GM12865 (cell line): ENCODE measurements at regions not wholly inside any gene's neighbourhood (a gene's known extent, or its start where the extent isn't known, plus 50 kb on each side); places are given as distances from the start of the nearest gene placed in this dataset.

ENCODE experiments used
- DNase-seq: peaks from one replicate; pipeline ENCODE4 v3.0.0; 2010; ENCODE audit warnings: low read depth
- H3K4me3 ChIP-seq: 2 replicates; pipeline ENCODE4 v1.5.1; 2011; ENCODE audit warnings: mild to moderate bottlenecking, low read depth, low read length, control low read depth
- CTCF ChIP-seq: IDR thresholded peaks from 2 replicates; pipeline ENCODE4 v1.5.1; 2011; ENCODE audit warnings: low read length, control low read depth, low read depth, inconsistent platforms; ENCODE audit not compliant: insufficient read depth; ENCODE audit errors: missing control alignments

DNA sequence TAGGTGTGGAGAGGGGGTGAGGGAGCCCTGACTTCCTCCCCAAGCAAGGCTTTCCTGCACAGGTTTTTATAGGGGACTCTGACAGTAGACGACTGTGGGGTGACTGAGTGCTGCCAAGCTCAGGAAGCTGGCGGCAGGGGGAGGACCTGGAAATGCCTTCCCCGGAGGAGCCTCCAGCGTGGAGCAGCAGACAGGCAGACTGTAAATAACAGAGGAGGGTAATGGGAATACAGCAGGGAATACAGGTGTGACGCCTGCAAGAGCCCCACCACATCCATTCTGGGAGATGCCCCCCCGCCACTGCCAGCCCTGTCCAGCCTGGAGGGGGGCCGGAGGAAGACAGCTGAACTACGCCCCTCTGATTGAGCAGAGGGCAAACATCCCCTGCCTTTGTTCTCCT is 190.4 kb downstream of the UQCRFS1 start:
- no peak for DNase-seq
- H3K4me3 ChIP-seq = no peak overlapping the region
- no peak for TF ChIP-seq CTCF

- TF ChIP-seq CTCF = no peak
- H3K4me3 ChIP-seq = no peak overlapping the region
- no peak for DNase-seq
Observed at GRCh38 chr19:29022165-29022564, 190.8 kb downstream of the UQCRFS1 start.

- no peak for DNase-seq
- TF ChIP-seq CTCF = no peak
- H3K4me3 ChIP-seq = no peak overlapping the region
Observed at GRCh38 chr19:29021232-29021916, 191.6 kb downstream of the UQCRFS1 start.

DNA sequence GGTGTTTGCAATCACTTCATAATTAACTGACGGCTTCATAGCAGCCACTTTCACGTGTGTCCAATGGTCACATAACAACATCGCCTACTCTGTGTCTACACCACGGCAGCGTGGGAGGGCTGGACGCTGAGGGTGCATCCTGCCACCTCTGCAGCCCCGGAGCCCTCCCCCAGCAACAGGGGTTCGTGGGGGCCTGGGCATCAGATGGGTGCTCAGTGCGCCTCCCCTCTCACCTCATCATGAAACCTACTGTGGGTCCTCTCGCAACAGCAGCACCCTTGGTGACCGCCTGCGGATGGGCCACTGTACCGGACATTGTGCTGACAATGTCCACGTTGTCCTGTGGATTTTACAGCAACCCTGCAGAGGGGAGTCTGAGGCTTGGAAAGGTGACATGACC is 193.5 kb downstream of the UQCRFS1 start:
- H3K4me3 ChIP-seq = no peak overlapping the region
- no peak for TF ChIP-seq CTCF
- no peak for DNase-seq

- H3K4me3 ChIP-seq = no peak overlapping the region
- no peak for DNase-seq
- TF ChIP-seq CTCF = no peak
Observed at GRCh38 chr19:29018542-29018941, 194.4 kb downstream of the UQCRFS1 start.

- TF ChIP-seq CTCF = no peak
- no peak overlapping the region for H3K4me3 ChIP-seq
- DNase-seq = no peak
Observed at GRCh38 chr19:29017788-29018187, 195.2 kb downstream of the UQCRFS1 start.
